PFSK-1 (cell line): ENCODE measurements at regions not wholly inside any gene's neighbourhood (a gene's known extent, or its start where the extent isn't known, plus 50 kb on each side); places are given as distances from the start of the nearest gene placed in this dataset.

ENCODE experiments used
- FOXP2 ChIP-seq: optimal IDR thresholded peaks from 2 replicates; pipeline ENCODE3; 2011; ENCODE audit warnings: borderline replicate concordance, control low read depth, inconsistent platforms; ENCODE audit not compliant: insufficient read depth; ENCODE audit errors: extremely low read length, extremely low read depth
- POLR2AphosphoS5 ChIP-seq: IDR thresholded peaks from 2 replicates; pipeline ENCODE4 v1.6.1; 2012; ENCODE audit warnings: low read depth, mild to moderate bottlenecking, control low read depth, low read length, moderate library complexity
- REST ChIP-seq, 2 experiments: IDR thresholded peaks; 2 replicates each; pipeline versions ENCODE4 v1.6.1 to v1.8.0; 2011 to 2012; ENCODE audit warnings: low read depth in 2 of 2, low read length in 2 of 2, control low read depth in 1 of 2, inconsistent platforms in 1 of 2, mild to moderate bottlenecking in 1 of 2, moderate library complexity in 1 of 2; ENCODE audit not compliant: insufficient read depth in 1 of 2
- SIN3A ChIP-seq: IDR thresholded peaks from 2 replicates; pipeline ENCODE4 v1.6.1; 2012; ENCODE audit warnings: mild to moderate bottlenecking, low read length, moderate library complexity, borderline replicate concordance; ENCODE audit not compliant: insufficient read depth
- TAF1 ChIP-seq: IDR thresholded peaks from 2 replicates; pipeline ENCODE4 v1.6.1; 2012; ENCODE audit warnings: low read length, control low read depth, borderline replicate concordance; ENCODE audit not compliant: insufficient read depth

- TF ChIP-seq TAF1 (no peak), POLR2AphosphoS5 (no peak), REST (IDR thresholded peaks at IDR 0.05; ENCODE audit: insufficient read depth in 1 of 2, low read depth in 2 of 2, low read length in 2 of 2) (no peak), FOXP2 (no peak), SIN3A (no peak)
Observed at GRCh38 chr2:176555781-176556180, 286.5 kb downstream of the MTX2 start.

- TF ChIP-seq SIN3A (no peak), REST (IDR thresholded peaks at IDR 0.05; ENCODE audit: insufficient read depth in 1 of 2, low read depth in 2 of 2, low read length in 2 of 2) (no peak), POLR2AphosphoS5 (no peak), TAF1 (no peak), FOXP2 (no peak)
Observed at GRCh38 chr2:176556373-176556772, 287.1 kb downstream of the MTX2 start.

GRCh38 chr2:176557821-176558220 is 288.6 kb downstream of the MTX2 start:
- TF ChIP-seq TAF1 (no peak), REST (IDR thresholded peaks at IDR 0.05; ENCODE audit: insufficient read depth in 1 of 2, low read depth in 2 of 2, low read length in 2 of 2) (no peak), POLR2AphosphoS5 (no peak), FOXP2 (no peak), SIN3A (no peak)

- TF ChIP-seq POLR2AphosphoS5 (no peak), SIN3A (no peak), REST (IDR thresholded peaks at IDR 0.05; ENCODE audit: insufficient read depth in 1 of 2, low read depth in 2 of 2, low read length in 2 of 2) (no peak), TAF1 (no peak), FOXP2 (no peak)
Observed at GRCh38 chr2:176558574-176559140, 289.4 kb downstream of the MTX2 start.

- TF ChIP-seq TAF1: no peak
- TF ChIP-seq POLR2AphosphoS5: no peak
- no peak for TF ChIP-seq REST (IDR thresholded peaks at IDR 0.05; ENCODE audit: insufficient read depth in 1 of 2, low read depth in 2 of 2, low read length in 2 of 2)
- TF ChIP-seq SIN3A: no peak
- no peak for TF ChIP-seq FOXP2
Observed at GRCh38 chr2:176560296-176560695, 291.1 kb downstream of the MTX2 start.
